AG09309 (cell line): ENCODE measurements at regions not wholly inside any gene's neighbourhood (a gene's known extent, or its start where the extent isn't known, plus 50 kb on each side); places are given as distances from the start of the nearest gene placed in this dataset.

ENCODE experiments used
- DNase-seq: peaks from one replicate; pipeline ENCODE4 v3.0.0-alpha.2; 2010; ENCODE audit warnings: low read depth
- H3K4me3 ChIP-seq: 2 replicates; pipeline ENCODE4 v1.5.1; 2011; ENCODE audit warnings: mild to moderate bottlenecking, low read depth, low read length, moderate library complexity; ENCODE audit not compliant: control insufficient read depth
- CTCF ChIP-seq: IDR thresholded peaks from 2 replicates; pipeline ENCODE4 v1.5.1; 2011; ENCODE audit warnings: mild to moderate bottlenecking, low read depth, low read length, inconsistent platforms; ENCODE audit not compliant: insufficient read depth, control insufficient read depth; ENCODE audit errors: missing control alignments

- no peak overlapping the region for H3K4me3 ChIP-seq
- no peak for TF ChIP-seq CTCF
- no peak for DNase-seq
Measured at GRCh38 chr11:15547685-15548084, 433.0 kb downstream of the INSC start.

- DNase-seq, result no peak
- no peak for TF ChIP-seq CTCF
- no peak overlapping the region for H3K4me3 ChIP-seq
Measured at GRCh38 chr11:15551901-15552851, 437.5 kb downstream of the INSC start.

GRCh38 chr11:15555161-15555560 lies 440.4 kb downstream of the INSC start:
- no peak overlapping the region for H3K4me3 ChIP-seq
- no peak for DNase-seq
- TF ChIP-seq CTCF, result no peak

- DNase-seq, result no peak
- no peak for TF ChIP-seq CTCF
- no peak overlapping the region for H3K4me3 ChIP-seq
Measured at GRCh38 chr11:15557457-15558230, 442.9 kb downstream of the INSC start.

GRCh38 chr11:15558513-15559181 lies 443.9 kb downstream of the INSC start:
- no peak for TF ChIP-seq CTCF
- no peak for DNase-seq
- no peak overlapping the region for H3K4me3 ChIP-seq

GRCh38 chr11:15560689-15561467 lies 446.2 kb downstream of the INSC start:
- no peak for DNase-seq
- no peak for TF ChIP-seq CTCF
- no peak overlapping the region for H3K4me3 ChIP-seq
